Tibial nerve (tissue), 4 donors: ENCODE measurements at regions not wholly inside any gene's neighbourhood (a gene's known extent, or its start where the extent isn't known, plus 50 kb on each side); places are given as distances from the start of the nearest gene placed in this dataset.
"Not testable (repeated sequence)": the region's sequence is repeated elsewhere in the genome, so short reads cannot be mapped to it uniquely, and the experiment has no call there.

Experiments used
- DNase-seq, 2 donors: peaks; one replicate each; pipeline ENCODE4 v3.0.0-alpha.2; 2019; ENCODE audit warnings: low spot score in 2 of 2
- H3K27ac ChIP-seq, 4 donors: fragments of 200-600 bp; sonication (generic) in 3 of 4; one replicate each; pipeline ENCODE4 v1.5.1; 2017 to 2019; ENCODE audit warnings: mild to moderate bottlenecking in 1 of 4
- H3K27me3 ChIP-seq, 2 donors: fragments of 200-600 bp; sonication (generic) in 1 of 2; one replicate each; pipeline versions ENCODE4 v1.5.1 to v1.6.0; 2017 to 2019
- H3K36me3 ChIP-seq, 3 donors: fragments of 200-600 bp; sonication (generic); one replicate each; pipeline ENCODE4 v1.5.1; 2018 to 2019
- H3K4me1 ChIP-seq, 4 donors: fragments of 200-600 bp; sonication (generic) in 3 of 4; one replicate each; pipeline ENCODE4 v1.5.1; 2017 to 2019
- H3K4me3 ChIP-seq, 4 donors: fragments of 200-600 bp; sonication (generic) in 3 of 4; one replicate each; pipeline ENCODE4 v1.5.1; 2017 to 2019; ENCODE audit warnings: mild to moderate bottlenecking in 1 of 4, moderate library complexity in 1 of 4
- H3K9me3 ChIP-seq, 4 donors: fragments of 200-600 bp; sonication (generic) in 3 of 4; one replicate each; pipeline ENCODE4 v1.5.1; 2017 to 2019
- CTCF ChIP-seq, 5 experiments: fragments of 200-600 bp in 3 of 5; fragments of 450-650 bp in 2 of 5; sonication (generic) in 3 of 5; IDR thresholded peaks; one replicate each; pipeline ENCODE4 v1.5.1; 2016 to 2019; ENCODE audit warnings: antibody characterized with exemption in 5 of 5, mild to moderate bottlenecking in 3 of 5, moderate library complexity in 2 of 5
- EP300 ChIP-seq, 2 donors: sonication (generic); formaldehyde crosslinking; IDR thresholded peaks; one replicate each; pipeline ENCODE4 v1.6.1; 2017; ENCODE audit warnings: antibody characterized with exemption in 2 of 2, mild to moderate bottlenecking in 1 of 2
- POLR2A ChIP-seq, 2 donors: fragments of 450-650 bp; IDR thresholded peaks; one replicate each; pipeline ENCODE4 v1.6.1; 2017; ENCODE audit warnings: antibody characterized with exemption in 2 of 2, mild to moderate bottlenecking in 2 of 2, moderate library complexity in 2 of 2
- WGBS, 2 donors: methylation state at CpG; one replicate each; pipeline ENCODE4 v1.1.5; 2018; 5-methylcytosine and 5-hydroxymethylcytosine counted together

DNA sequence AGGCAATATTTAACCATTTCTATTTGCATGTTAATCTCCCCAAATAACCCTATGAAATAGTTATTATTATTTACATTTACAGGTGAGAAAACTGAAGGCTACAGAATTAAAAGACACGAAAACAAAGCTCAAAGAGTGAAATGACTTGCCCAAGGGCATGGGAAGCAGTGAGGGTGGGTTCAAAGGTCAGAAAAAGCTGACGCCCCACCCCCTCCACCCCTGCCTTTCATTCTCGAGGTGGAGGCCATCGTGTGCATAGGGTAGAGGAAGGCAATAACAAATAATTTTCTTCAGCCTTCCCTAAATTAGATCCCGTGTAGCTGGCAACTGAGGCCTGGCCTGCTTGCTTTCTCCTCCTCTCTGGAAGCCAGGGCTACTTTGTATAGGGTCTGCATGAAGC is 56.1 kb upstream of the RBFOX2 start:
- H3K9me3 ChIP-seq, result no peaks in the 10 kb centered on the region
- no peaks in the 10 kb centered on the region for H3K4me1 ChIP-seq
- no peak overlapping the region for H3K27ac ChIP-seq
- no peaks in the 10 kb centered on the region for H3K27me3 ChIP-seq
- no peaks in the 10 kb centered on the region for H3K36me3 ChIP-seq
- no peak for DNase-seq
- TF ChIP-seq CTCF (IDR thresholded peaks at IDR 0.05), result no peak
- TF ChIP-seq EP300 (IDR thresholded peaks at IDR 0.05), result no peak
- no peak for TF ChIP-seq POLR2A (IDR thresholded peaks at IDR 0.05)
- WGBS, 2 donors, result 42 to 59% methylated on average over 5 of the region's 5 CpGs
- no peak overlapping the region for H3K4me3 ChIP-seq

DNA sequence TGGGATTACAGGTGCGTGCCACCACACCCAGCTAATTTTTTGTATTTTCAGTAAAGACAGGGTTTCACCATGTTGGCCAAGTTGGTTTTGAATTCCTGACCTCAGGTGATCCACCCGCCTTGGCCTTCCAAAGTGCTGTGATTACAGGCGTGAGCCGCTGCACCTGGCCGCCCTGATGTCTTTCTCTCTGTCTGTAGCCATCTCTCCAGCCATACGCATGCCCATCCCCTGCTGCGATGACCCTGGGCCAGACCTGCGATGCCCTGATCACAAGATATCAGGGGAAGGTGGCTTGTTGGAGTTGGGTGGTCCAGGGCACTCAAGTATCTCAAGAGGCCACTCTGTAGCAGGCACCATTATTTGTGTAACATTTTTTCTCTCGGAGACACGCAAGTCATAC is 54.4 kb upstream of the RBFOX2 start:
- TF ChIP-seq CTCF (IDR thresholded peaks at IDR 0.05), result no peak
- Histone ChIP-seq H3K4me1 (no peaks in the 10 kb centered on the region), H3K27ac (no peak overlapping the region), H3K27me3 (no peaks in the 10 kb centered on the region), H3K4me3 (no peak overlapping the region), H3K36me3 (no peaks in the 10 kb centered on the region), H3K9me3 (no peaks in the 10 kb centered on the region)
- WGBS, 2 donors, result 87% methylated on average over 10 of the region's 10 CpGs
- DNase-seq, result no peak

DNA sequence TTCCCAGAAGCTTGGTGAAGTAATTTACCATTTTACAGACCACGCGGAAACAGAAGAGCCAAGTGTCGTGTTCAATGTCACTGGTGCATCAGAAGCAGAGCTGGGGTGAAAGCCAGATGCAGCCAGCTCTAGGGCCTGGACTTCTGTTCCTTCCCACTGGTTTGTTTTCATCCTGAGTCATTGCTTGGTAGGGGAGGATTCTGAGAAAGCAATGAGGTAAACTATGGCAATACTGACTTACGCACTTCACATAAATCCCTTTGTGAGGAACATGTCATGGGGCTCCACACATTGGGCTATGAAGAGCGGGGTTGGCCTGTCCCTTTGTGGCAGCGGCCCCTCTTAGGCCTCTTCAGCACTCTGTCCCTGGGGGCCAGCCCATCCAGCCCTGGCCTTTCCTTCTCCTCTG is 52.4 kb upstream of the RBFOX2 start:
- no peak overlapping the region for H3K4me3 ChIP-seq
- H3K27me3 ChIP-seq, result no peaks in the 10 kb centered on the region
- H3K9me3 ChIP-seq, result no peaks in the 10 kb centered on the region
- H3K4me1 ChIP-seq, result peaks cover 0 to 13% (median 0%) of the 10 kb centered on the region in 4 donors
- TF ChIP-seq EP300 (IDR thresholded peaks at IDR 0.05) (peak in 1 of 2 donors; percentile 12), POLR2A (IDR thresholded peaks at IDR 0.05) (no peak), CTCF (IDR thresholded peaks at IDR 0.05) (no peak)
- WGBS, 2 donors, result 85 to 86% methylated on average over 6 of the region's 6 CpGs
- H3K27ac ChIP-seq, result peak overlapping the region in 1 of 4 donors; percentile 36
- no peak for DNase-seq
- no peaks in the 10 kb centered on the region for H3K36me3 ChIP-seq

DNA sequence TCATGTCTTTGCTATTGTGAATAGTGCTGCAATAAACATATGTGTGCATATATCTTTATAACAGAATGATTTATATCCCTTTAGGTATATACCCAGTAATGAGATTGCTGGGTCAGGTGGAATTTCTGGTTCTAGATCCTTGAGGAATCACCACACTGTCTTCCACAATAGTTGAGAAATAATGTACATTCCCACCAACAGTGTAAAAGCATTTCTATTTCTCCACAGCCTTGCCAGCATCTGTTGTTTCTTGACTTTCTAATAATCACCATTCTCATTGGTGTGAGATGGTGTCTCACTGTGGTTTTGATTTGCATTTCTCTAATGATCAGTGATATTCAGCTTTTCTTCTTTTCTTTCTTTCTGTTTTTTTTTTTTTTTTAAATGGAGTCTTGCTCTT is 51.7 kb upstream of the RBFOX2 start:
- peak overlapping the region in 1 of 4 donors; percentile 36 for H3K27ac ChIP-seq
- not testable (repeated sequence) for H3K9me3 ChIP-seq, DNase-seq, H3K36me3 ChIP-seq, H3K27me3 ChIP-seq, H3K4me3 ChIP-seq
- peaks cover 0 to 13% (median 0%) of the 10 kb centered on the region in 4 donors for H3K4me1 ChIP-seq

DNA sequence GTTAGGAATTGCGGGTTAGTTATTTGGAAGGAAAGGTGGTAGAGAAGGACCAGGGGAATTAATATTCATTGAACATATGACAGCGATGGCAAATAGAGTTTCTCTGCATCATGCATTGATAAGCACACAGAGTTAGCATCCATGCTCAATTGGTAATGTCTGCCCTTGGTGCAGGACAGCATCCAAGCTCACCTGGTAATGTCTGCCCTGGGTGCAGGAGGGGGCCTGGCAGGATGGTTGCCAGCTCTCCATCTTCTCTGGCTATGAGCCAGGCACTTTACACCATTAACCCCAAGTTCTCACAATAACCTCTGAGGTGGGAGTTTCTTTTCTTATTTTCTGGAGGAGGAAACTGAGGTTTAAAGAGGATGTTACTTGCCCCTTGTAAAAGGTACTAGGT is 50.4 kb upstream of the RBFOX2 start:
- Histone ChIP-seq H3K27ac (peak overlapping the region in 1 of 4 donors; percentile 46), H3K27me3 (no peaks in the 10 kb centered on the region), H3K36me3 (no peaks in the 10 kb centered on the region), H3K4me1 (peaks cover 0 to 13% (median 0%) of the 10 kb centered on the region in 4 donors), H3K4me3 (no peak overlapping the region), H3K9me3 (no peaks in the 10 kb centered on the region)
- DNase-seq, result no peak
- TF ChIP-seq POLR2A (IDR thresholded peaks at IDR 0.05) (no peak), EP300 (IDR thresholded peaks at IDR 0.05) (no peak), CTCF (IDR thresholded peaks at IDR 0.05) (no peak)
- WGBS, 2 donors, result 96 to 97% methylated on average over 2 of the region's 2 CpGs
